GM21786 (cell line): ENCODE measurements at regions not wholly inside any gene's neighbourhood (a gene's known extent, or its start where the extent isn't known, plus 50 kb on each side); places are given as distances from the start of the nearest gene placed in this dataset.
"Not testable (repeated sequence)": the region's sequence is repeated elsewhere in the genome, so short reads cannot be mapped to it uniquely, and the experiment has no call there.

Experiments
- ATAC-seq: cut with Tn5 transposase; IDR thresholded peaks from one replicate; pipeline ENCODE4 v1.9.1; 2021; ENCODE audit not compliant: unreplicated experiment

DNA sequence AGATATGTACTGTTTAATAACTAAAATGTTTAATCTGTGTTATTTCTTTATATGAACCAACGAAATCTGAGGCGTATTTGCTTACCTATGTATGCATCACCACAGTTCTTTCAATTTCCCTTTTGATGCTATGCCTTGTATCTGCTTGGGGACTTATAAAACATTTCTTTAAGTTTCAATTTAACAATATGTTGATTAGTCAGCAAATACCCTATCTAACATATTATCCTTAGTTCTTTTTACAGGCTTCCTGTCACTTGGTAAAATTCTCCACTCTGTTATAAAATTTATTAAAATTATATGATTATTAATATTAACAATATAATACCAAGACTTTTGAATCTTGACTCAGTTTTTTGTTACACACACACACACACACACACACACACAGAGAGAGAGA, 174.3 kb downstream of the CPS1 start:
- ATAC-seq, result no peak

DNA sequence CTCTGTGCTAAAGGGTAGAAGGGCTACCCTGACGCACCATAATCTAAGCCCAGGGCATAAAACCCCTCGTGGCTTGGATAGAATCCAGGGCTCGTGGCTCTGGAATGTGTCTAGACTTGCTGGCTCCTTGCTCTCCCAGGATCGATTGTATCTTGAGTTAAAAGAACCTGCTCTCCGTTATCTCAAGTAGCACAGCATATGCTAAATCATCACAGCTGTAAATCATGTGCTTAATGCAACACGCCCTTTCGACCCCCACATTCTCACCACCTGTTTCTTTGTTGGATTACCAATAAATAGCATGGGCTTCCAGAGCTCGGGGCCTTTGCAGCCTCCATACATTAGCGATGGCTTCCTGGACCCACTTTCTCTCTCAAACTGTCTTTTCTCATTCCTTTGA, 190.4 kb downstream of the CPS1 start:
- ATAC-seq, result not testable (repeated sequence)

DNA sequence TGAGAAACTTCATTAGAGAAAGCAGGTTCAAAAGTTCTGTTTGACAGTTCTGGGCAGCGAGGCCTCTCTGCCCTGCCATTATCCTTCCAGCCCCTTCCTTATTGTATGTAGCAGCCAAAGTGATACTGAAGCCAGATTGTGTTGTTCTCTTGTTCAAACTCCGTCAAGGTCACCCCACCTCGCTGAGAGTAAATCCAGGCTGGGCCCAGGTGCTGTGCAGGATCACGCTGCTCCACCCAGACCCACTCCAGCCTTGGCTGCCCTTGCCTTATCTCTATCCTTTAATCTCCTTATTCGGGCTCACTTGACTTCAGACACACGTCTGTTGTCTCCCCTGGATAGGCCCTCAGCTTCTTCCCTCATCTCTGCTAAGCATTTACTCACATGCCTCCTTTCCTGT, 196.1 kb downstream of the CPS1 start:
- no peak for ATAC-seq

DNA sequence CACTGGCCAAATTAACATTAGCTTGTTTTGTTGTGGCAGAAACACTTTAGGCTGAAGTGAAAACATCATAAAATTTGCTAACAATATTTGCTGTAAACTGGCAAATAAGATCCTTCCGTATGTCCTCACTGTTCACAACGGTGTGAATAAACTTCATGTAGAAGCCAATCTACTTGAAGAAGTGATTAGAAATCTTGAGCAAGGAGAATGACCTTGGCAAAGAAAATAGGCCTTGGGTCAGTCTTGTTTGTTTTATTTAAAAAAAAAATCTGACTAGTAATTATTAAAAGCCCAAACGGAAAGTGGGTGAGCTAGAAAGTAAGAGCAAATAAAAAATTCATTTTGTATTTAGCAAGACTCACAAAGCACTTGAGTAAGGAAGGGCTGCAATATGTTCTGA, 197.0 kb downstream of the CPS1 start:
- ATAC-seq, result no peak

DNA sequence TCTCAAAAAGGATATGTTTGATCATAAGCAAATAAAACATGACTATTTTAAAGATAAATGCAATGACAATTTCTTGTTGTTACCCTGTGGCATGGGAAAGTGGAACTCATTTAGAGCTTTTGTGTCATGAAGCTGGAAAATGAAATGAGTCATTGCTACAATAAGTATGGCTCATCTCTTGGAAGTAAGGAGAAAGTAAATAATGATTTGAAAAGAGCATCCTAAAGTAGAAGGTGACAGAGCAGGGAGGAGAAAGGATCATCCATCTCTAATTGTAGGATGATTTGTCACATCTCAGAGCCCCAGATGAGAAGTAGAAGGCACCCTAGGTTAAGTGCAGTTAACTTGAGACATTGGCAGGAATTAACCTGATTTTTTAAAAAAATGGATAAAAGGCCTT, 200.5 kb downstream of the CPS1 start:
- no peak for ATAC-seq

DNA sequence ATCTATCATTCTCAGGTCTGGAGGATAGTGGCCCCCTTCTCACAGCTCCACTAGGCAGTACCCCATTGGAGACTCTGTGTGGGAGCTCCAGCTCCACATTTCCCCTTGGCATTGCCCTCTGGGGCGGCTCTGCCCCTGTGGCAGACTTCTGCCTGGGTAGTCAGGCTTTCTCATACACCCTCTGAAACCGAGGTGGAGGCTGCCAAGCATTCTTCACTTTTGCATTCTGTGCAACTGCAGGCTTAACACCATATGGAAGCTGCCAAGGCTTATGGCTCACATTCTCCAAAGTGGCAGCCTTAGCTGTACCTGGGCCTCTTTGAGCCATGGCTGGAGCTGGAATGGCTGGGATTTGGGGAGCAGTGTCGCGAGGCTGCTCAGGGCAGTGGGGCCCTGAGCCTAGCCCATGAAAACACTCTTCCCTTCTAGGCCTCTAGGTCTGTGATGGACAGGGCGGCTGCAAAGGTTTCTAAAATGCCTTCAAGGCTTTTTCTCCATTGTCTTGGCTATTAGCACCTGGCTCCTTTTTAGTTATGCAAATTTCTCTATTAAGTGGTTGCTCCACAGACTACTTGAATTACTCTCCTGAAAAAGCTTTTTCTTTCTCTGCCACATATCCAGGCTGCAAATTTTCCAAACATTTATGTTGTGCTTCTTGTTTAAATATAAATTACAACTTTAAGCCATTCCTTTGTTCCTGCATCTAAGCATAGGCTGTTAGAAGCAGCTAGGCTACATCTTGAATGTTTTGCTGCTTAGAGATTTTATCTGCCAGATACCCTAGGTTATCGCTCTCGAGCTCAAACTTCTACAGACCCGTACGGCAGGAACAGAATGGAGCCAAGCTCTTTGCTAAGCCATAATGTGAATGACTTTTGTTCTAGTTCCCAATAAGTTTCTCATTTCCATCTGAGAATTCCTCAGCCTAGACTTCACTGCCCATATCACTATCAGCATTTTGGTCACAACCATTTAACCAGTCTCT, 206.5 kb downstream of the CPS1 start:
- ATAC-seq, result no peak

DNA sequence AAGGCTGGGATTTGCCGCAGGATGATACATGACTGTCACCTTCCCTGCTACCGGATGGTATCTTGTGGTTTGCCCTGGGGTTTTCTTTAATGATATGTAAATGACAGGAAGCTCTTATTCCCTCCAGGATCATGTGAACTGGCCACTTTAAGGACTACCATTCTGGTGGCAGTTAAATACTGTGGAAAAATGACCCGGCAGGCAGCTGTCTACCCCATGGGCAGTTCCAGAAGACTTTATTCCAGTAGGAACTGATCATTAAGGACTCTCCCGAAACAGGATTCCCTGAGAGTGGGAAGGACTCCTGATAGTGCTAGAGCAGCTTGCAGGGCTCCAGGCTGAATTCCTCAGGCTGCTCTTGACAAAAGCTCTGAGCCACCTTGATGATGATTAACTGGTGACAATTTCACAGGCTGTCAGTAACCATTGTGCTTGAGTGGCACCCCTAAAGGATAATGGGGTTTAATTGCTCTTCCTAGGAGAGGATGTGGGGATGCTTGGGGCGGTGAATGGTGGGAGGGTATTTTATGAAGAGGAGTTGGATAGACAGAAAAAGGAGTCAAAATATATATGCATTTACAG, 212.0 kb downstream of the CPS1 start:
- no peak for ATAC-seq

DNA sequence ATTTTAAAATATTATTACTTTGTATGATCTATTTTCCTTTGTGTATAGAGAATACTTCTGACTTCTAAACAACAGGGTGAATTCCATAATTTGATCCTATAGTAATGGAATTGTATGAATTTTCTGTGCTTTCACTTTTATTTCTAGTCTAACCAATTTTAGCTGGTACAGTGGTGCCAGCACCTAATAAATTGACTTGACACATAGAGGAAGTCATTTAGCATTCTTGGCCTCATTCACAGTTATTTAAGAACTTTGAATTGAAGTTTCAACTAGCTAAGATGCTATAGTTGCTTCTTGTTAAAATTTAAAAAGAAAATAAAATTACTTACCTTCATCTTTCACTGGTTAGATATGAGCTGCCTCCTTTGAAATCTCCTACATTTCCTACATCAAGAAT, 220.4 kb downstream of the CPS1 start:
- no peak for ATAC-seq

DNA sequence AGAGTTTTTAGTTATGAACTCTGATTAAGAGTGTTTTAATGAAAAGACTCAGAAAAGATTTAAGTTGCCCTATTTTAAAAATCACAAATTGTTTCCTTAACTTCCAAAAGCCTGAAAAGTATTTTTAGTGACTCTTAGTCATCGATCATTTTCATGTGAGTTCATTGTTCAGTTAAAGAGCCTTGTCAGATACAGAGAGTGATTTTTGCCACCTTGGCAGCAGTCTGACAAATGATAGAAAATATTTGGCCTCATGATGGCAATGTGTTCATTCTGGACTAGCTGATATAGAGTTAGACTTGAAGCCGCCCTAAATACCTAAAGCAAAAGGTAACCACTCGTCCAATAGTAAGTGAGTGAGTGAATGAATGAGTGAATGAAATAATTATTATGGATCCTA, 225.8 kb downstream of the CPS1 start:
- ATAC-seq, result no peak

DNA sequence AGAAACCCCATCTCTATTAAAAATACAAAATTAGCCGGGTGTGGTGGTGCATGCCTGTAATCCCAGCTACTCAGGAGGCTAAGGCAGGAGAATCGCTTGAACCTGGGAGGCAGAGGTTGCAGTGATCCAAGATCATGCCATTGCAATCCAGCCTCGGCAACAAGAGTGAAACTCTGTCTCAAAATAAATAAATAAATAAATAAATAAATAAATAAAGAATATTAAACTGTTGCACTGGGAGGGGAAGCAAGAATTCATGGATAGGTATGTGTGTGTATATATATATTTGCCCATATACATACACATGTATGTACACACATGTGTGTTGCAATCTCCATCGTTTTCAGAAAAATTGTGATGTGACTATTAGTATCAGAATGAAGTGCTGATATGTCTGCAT, 231.4 kb downstream of the CPS1 start:
- ATAC-seq, result not testable (repeated sequence)

DNA sequence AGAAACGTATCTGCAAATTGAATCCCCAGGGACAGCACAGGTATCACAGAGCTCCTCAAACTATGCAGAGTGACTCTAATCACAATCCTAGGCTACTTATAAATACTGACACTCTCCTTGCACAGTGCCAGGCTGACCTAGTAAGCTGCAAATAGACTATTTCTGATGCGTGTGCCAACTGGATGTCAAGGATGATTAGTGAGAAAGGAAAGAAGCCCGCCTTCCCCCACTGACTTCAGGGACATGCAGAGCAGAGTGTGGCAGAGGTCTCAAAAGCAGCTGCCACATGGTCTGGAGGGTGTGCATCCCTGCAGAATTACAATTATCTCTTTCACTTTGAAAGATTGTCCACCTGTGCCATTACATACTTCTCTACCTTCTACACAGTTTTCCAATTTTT, 235.6 kb downstream of the CPS1 start:
- no peak for ATAC-seq

DNA sequence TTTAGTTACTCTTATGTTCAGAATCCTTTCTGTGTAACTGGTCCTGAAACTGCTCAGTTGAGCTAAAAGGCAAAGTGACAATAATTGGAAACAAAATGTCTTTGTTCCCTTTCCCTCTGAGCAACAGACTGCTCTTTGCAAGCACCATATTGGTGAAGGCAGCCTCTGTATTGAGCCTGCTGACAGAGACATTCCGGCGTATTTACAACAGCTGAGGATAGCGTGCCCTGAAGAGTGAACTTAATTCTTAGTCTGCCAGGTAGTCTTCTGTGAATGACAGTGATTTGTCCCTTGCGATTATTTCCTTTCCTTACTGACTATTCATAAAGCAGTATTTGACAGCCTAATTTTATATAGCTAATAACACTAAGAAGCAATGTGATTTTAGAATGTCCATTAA, 239.1 kb downstream of the CPS1 start:
- no peak for ATAC-seq

DNA sequence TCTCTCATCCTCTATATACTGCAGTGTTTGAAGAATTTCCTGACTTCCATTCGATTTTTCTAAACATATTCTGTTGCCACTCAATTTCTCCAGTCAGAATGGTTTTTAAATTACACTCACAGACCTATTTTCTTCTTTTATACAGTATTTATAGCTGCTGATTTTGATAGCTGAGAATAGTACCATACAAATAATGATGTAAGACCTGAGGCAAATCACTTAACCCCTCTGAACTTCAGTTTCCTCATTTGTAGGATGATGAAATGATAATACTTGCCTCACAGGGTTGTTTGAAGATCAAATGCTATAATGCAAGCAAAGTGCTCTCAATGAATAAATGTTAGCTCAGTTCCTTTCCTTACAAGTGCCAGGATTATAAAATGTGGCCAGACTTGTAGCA, 241.8 kb downstream of the CPS1 start:
- ATAC-seq, result no peak

DNA sequence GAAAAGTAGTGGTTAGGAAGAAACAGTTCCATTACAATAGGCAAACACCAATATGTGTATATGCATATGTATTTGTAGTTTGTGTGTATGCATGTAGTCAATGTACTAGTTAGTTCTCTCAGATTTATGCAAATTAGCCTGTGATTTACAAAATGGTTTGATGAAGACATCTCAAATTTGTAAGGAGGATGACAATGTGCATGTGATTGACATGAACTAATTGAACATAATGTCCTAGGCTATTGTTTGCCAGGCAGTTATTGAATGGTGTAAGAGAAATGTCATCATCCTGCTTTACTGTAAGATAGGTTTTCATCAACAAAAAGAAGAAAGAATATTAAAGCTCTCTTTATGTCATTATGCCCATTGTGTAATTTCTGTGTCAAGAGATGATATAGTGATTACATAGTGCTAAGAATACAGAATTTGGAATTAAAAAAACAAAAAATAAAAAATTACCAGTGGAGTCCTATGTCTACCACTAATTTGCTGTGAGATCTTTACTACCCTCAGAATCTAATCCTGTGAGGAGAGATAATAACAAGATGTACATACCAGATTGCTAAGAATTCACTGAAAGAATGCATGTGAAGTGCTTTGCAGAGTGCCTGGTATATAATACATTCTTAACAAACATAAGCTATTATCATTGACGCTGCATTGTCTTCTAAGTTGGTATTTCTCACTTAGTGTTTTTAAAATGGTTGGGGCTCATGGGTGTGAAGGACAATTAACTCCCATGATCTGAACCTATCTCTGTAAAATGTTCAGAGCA, 258.0 kb downstream of the CPS1 start:
- ATAC-seq, result no peak

DNA sequence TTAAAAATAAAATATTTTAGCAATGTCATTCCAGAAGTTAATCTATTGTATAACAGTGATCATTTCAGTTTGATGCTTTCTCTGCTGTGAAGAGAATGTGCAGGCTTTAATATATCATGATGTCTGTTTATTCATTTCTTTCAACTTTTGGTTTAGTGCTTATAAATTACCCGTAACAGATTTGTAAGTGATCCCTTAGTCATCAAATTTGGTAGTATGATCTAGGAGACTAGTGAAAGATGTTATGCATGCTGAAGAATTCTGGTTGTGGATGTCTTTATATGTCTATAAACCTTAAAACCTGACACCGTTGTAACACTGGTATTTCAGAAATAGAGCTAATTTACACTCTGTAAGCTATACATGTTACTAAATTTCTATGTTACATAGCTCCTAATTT, 260.4 kb downstream of the CPS1 start:
- ATAC-seq, result no peak

DNA sequence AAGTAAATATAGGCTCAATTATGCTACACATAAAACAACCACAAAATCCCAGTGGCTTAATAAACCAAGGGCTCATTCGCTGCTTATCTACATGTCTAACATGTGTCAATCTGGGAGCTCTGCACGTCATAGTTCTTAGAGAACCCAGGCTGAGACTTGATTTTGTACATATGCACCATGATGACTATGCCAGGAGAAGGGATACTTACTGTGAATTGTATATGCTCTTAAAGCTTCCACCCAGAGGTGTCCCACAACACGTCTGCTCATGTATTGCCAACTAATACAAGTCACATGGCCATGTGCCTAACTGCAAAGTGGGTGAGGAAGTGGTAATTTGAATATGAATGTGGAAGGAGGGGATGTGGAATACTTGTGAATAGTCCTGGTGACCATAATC, 262.1 kb downstream of the CPS1 start:
- ATAC-seq, result no peak

DNA sequence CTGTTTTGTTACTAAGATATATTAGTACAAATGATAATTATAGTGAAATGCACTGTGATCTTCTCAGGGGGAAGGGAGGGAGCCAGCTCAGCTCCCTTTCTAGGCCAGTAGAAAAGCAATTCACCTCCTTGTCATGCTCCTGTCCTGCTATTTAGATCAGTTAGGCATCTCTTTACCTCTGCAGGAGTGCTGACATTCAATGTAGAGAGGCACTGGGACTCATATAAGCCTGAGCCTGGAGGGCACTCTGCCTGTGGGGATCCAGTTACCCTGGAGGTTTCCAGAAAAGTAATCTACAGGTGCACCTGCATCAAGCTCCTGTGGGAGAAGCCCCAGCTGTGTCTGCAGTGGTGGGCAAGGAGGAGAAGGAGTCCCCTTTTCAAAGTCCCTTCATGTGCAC, 277.0 kb downstream of the CPS1 start:
- no peak for ATAC-seq

DNA sequence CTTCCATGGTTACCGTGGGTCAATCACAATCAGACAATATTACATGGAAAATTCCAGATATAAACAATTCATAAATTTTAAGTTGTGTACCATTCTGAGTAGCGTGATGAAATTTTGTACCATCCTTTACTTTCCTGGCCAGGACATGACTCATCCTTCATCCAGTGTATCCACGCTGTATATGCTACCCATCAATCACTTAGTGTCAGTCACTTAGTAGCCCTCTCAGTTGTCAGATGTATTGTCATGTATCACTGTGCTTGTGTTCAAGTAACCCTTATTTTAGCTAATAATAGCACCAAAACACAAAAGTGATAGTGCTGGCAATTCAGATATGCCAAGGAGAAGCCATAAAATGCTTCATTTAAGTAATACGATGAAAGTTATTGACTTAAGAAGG, 282.6 kb downstream of the CPS1 start:
- ATAC-seq, result no peak

DNA sequence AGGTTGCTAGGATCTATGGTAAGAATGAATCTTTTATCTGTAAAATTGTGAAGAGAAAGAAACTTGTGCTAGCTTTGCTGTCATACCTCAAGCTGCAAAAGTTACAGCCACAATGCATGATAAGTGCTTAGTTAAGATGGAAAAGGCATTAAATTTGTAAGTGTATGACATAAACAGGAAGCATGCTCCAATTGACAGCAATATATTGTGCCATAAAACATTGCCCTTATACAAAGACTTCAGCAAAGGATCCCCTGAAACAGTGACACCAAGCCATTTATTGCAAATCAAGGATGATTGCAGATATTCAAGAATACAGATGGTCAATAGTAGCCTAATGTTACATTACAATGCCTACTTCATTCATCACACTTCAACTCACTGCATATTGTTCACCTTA, 283.1 kb downstream of the CPS1 start:
- no peak for ATAC-seq

DNA sequence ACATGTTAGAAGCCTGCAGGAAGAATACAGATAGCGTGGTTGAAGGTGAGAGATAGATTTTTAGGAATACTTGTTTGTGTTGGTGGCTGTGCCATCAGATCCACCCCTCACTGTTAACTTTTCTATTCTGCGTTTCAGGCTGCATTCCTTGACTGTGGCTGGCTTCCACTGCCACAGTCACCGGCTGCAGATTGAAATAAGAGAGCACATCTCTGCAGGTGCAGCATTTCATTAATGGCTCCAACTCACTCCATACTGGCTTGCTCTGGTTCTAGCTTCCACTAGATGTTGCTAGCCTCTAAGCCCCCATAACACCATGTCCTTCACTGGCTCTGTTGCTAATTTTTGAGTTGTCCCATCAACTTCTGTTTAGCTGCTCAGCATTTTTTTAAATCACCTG, 286.5 kb downstream of the CPS1 start:
- ATAC-seq, result no peak

DNA sequence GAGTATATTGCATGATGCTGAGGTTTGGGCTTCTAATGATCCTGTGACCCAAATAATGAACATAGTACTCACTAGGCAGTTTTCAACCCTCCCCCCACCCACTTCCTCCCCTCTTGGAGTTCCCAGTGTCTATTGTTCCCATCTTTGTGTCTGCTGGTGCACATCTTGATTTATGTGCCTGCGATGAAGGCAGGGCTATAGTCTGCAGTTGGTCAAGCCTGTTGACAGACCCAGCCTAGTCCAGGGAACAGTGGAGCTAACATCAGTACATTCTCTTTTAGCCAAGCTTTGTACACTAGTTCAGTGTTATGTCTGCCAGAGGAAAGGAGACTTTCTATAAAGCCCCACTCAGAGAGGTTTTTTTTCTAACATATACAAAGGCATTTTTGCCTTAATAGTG, 287.6 kb downstream of the CPS1 start:
- ATAC-seq, result no peak

DNA sequence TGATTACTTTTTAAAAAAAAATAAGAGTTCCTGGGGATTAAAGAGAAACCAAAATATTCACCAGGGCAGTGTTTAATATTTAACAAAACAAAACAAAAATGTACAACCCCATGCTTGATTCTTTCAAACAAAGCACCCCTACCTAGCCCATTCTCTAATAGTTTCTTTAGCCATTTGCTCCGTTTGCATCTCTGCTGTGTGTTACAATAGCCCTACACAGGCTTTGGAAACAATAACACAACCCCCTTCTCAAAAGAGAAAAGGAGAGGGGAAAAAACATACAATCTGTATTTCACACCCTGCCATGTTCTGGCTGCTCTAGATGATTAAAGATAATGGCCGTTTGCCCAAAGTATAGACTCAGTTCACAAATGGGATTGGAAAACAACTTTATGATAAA, 302.9 kb downstream of the CPS1 start:
- ATAC-seq, result no peak
